HG03432 (cell line): ENCODE measurements at regions not wholly inside any gene's neighbourhood (a gene's known extent, or its start where the extent isn't known, plus 50 kb on each side); places are given as distances from the start of the nearest gene placed in this dataset.
A peak's percentile ranks its signal among the peaks of the same experiment; 100 is the strongest.
"Not testable (repeated sequence)": the region's sequence is repeated elsewhere in the genome, so short reads cannot be mapped to it uniquely, and the experiment has no call there.

Source experiments
- ATAC-seq: cut with Tn5 transposase; IDR thresholded peaks from one replicate; pipeline ENCODE4 v1.9.1; 2021; ENCODE audit warnings: mild to moderate bottlenecking, moderate library complexity; ENCODE audit not compliant: unreplicated experiment

DNA sequence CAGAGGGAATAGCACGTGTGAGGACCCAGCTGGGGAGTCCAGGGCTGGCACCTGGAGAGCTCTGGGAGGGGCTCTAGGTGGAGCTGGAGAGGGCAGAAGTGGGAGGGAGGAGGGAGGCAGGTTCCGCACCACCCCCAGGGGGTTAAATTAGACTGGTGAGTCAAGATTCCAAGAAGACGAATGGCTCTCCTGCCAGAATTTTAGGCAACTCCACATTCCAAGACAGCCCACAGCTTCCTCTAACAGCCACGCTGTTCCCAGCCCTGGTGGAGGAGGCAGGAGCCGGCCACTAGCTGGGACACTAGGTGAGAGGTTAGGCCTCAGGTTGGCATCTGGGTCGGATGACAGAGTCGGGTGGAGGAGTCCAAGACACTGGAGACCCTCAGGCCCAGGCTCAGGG, 60.2 kb downstream of the TFAP2C start:
- ATAC-seq = no peak

DNA sequence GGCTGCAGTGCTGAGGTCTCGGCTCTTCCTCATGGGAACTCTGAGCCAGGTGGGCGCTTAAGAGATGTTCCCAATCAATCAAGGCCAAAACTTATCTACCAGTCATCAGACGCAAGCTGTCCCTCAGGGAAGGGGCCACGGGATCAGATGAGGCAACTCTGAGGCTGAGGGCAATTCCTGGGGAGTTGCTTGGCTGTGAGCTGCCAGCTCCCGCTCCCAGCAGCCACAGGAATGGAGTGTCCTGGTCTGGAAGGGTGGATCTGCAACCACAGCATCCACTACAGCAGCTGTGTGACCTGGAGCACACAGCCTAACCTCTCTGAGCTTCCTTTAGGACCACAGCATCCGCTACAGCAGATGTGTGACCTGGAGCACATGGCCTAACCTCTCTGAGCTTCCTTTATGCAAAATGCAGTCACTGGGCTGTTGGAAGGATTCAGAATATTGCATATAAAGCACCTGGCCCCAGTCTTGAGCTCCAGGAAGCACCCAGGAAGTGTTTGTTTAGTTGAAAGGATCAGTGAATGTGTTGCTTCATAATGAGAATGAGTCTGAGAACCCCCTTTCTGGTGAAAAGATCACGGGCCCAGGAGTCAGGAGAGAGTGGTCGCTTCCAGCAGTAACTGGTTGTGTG, 60.9 kb downstream of the TFAP2C start:
- no peak for ATAC-seq

DNA sequence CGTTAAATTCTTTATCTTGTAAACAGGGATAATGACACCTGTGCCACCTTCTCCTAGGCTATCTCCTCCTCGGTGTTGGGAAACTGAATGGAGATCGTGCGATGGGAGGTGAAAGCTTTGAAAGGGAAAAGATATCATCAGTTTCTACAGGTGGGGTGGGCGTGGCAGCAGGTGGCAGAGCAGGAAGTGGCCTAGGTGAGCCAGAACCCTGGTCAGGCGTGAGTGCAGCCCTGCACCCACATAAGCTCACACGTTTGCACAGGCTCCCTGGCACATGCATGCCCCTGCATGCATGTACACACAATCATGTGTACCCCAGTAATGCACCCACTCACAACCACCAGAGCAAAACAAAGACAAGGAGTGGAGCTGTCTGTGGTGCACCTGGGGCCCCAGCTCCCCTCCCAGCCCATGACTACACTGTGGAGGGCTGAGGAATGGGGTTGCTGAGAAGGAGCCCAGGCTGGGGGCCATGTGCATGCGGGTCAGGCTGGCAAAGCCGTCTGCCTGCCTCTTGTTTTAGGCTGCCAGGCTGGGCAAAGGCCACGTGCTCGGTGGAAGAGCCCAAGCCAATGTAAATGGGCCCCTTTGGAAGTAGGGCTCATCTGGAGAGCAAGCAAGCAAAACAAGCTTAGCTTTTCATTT, 61.5 kb downstream of the TFAP2C start:
- no peak for ATAC-seq

DNA sequence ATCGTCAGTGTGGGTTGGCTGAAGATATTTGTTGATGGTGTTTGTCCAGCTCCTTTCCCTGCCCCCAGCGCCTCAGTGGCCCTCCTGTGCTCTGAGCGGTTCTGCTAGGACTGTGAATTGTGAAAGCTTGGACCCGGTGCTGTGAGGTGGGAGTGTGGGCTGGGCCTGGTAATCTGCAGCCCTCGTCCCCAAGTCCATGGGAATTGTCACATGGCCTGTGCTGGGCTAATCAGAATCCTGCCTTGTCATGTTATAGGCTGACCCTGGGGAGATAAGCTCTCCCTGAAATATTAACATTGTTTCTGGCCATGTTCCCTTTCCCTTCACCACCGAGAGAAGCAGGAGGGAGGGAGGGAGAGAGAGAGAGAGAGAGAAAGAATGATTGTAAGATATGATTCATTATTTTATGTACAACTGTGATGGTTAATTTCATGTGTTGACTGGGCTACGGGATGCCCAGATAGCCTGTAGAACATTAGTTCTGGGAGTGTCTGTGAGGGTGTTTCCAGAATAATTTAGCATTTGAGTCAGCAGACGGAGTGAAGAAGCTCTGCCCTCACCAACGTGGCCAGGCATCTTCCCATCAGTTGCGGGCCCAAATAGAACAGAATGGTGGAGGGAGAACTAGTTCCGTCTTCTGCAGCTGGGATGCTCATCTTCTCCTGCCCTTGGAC, 62.4 kb downstream of the TFAP2C start:
- ATAC-seq = no peak

DNA sequence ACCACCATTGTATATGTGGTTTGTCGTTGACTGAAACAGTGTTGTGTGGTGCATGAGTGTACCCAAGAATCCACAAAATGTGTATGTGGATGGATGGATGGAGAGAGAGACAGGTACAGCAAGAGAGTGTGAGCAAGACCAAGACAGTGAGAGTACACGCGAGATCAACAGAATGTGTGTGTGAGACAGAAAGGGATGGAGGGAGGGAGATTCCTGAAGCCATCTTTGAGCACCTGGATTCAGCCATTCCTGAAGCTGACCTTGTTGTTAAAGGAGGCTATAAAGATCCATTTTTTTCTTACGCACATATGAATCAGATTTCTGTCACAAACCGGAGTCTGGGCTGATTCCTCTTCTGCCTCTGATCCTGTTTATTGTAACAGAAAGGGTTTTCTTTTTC, 64.1 kb downstream of the TFAP2C start:
- no peak for ATAC-seq

DNA sequence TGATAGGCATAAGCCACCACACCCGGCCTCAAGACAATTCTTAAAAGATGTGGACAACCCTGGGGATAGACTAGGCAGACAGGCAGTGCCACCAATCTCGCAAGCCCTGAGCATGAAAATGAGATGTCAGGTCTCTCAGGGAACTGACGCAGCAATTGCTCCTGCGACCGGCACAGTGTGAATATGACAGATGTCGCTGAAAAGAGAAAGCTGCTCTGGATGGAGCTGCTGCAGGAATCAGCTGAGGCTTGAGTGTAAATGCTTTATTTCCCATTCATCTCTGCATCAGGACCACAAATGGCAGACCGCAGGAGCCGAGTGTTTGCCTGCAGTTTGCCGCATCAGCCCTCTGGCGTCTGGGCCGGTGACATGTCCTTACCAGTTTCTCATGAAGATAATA, 68.4 kb downstream of the TFAP2C start:
- no peak for ATAC-seq

DNA sequence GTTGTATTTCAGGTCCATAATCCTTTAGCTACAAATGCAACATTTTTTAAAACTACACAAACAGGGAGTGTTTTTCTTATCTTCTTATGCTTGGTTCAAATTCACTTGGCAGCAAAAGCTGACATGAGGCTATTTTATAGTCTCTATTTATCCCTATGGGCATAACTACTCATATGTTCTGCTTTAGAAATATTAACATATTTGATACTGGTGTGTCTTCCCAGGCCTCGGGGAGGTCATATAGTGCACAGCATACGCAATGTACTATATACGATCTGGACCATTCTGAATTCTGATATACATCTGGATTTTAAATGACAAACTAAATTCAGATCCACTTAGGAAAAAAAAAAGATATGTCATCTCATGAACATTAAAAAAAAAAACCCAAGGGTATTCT, 69.2 kb downstream of the TFAP2C start:
- ATAC-seq = no peak

DNA sequence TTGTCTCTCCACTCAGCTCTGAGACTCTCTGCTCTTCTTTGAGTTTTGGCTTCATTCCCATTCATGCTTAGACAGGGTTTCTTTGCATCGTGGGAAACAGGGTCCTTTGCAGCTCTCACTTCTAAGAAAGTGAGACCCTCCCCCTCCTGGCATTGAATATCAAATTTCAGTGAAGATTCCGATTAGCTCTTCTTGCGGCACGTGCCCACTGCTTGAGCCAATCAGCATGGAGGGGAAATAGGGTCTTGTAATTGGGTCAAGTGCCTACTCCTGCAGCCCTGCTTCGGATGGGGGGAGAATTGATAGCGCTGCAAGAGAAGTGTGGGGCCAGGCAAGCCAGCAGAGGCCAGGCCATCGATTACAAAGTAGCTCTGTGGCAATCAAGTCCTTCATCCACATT, 69.6 kb downstream of the TFAP2C start:
- no peak for ATAC-seq

DNA sequence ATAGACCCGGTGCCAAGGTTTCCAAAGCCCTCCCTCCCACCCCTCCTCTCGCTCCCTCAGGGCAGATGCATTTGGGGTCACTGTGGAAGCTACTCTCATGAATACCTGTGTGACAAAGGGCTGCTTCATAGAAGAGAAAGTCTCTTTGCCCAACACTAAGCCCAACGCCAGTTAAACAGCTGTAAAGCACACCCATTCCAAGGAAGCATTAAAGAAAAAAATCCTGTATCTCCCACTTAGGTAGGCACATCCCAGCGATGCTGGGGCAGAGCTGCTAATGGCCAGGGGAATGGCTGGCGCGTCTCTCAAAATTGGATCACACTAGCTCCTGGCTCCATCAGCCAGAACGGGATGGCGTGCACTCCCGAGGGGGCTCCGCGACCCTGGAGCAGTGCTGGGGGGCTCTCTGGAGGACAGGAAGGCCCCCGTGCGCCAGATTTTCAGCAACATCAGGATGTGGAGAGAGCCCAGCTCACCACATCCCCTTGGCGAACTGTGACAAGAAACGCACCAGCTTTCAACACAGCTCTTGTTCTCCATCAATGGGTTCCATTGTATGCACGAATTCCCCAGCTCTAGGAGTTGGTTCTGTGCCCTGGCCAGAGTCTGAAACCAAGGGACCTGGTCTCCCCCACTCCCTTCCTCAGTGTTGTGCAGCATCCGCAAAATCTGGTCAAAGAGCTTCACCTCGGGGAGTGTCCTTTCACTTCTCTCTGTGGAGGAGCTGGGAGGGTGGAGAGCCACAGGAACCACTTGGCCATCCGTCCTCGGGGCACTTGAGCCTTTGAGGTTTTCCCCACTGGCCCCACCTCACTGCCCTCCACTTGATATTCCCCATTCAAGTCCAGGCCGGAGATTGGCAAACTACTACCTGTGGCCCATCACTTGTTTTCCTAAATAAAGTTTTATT, 74.1 kb downstream of the TFAP2C start:
- no peak for ATAC-seq

DNA sequence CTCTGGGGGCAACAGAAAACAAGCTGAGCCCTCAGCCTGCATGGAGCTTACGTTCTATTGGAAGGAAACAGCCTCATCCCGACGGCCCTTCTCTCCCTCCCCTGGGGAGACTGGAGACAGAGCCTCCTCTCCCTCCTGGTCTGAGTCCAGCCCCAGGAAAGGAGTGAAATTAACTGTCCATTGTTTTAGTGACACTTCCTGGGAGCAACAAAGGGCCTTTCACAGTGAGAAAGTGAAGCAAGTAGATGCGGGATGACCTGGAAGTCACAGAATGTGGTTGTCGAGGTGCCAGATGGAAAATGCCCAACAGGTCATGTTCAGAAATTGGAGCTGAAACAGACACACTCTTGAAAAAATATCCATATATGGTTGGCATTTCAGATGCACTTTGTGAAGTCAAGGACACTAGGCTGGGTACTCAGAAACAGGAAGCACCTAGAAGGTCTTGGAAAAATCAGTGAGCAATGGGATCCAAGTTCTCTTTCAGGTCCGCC, 77.8 kb downstream of the TFAP2C start:
- no peak for ATAC-seq

DNA sequence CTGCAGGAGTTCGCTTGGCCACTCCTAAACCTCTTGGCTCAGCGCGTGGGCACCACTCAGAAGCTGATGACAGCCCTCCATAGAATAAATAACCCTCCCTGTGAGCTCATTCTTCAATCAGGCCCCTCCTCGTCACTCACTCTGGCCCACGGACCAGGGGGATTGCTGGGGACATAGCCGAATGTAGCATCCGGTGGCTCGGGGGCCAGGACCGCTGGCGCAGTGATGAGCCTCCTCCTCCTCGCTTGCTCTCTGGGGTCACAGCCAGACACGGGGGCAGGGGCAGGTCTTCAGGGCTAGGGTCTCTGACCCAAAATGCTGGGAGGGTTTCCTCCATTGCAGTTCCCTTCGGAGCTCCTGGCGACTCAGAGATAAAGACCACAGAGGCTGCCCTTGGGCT, 79.9 kb downstream of the TFAP2C start:
- no peak for ATAC-seq

DNA sequence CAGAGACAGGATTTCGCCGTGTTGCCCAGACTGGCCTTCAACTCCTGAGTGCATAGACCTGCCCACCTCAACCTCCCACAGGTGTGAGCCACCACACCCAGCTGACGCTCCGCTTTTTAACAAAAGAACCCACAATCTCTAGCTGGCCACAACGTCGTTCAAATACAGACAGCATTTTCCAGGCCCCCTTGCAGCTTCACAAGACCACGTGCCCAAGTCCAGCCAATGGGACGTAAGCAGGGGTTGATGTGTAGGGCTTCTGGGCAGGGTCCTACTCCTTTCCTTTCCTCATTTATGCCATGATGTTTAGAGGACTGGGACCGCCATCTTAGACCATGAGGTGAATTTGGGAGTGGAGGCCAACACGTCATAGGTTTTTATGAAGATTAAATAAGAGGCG, 81.0 kb downstream of the TFAP2C start:
- no peak for ATAC-seq

DNA sequence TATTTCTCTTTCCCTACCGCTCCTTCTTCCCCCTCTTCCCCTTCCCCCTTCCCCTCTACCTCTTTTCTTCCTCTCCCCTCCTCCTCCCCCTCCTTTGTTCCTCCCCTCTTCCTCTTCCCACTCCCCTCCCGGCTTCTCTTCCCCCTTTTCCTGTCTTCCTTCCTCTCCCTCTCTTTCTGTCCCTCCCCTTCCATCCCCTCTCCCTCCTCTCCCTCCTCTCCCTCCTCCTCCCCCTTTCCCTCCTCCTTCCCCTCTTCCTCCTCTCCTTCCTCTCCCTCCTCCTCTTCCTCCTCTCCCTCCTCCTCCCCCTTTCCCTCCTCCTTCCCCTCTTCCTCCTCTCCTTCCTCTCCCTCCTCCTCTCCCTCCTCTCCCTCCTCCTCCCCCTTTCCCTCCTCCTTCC, 81.5 kb downstream of the TFAP2C start:
- ATAC-seq = not testable (repeated sequence)

DNA sequence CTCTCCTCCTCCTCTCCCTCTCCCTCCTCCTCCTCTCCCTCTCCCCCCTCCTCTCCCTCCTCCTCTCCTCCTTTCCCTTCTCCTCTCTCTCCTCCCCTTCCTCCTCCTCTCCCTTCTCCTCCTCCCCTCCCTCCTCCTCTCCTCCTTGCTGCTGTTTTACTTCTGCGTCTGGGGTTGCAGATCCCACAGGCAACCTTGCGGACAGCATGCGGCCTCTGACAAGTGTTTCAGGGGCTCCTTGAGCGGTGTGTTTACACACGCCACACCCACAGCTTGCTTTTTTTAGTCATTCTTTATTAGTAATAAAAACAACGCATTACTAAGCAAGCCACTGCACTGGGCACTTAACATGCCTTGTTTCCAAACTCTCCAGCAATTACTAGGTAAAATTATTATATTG, 81.9 kb downstream of the TFAP2C start:
- ATAC-seq = no peak

DNA sequence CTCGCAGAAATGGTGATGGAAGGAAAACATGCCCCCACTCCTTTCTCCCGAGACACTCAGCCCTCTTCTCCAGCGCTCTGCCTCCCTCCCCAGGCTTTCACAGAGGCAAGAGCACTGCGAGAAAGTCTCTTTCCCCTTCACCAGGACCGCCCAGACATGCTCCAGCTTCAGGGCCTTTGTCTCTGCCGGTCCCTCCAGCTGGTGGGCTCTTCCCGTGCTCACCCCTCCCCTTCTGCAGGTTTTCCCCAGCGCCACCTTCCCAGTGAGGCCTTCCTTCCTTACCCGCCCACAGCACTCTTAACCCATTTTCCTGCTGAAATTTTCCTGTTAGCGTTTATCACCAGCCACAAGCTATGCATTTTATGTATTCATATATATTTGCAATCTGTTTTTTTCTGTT, 86.2 kb downstream of the TFAP2C start:
- ATAC-seq = no peak

DNA sequence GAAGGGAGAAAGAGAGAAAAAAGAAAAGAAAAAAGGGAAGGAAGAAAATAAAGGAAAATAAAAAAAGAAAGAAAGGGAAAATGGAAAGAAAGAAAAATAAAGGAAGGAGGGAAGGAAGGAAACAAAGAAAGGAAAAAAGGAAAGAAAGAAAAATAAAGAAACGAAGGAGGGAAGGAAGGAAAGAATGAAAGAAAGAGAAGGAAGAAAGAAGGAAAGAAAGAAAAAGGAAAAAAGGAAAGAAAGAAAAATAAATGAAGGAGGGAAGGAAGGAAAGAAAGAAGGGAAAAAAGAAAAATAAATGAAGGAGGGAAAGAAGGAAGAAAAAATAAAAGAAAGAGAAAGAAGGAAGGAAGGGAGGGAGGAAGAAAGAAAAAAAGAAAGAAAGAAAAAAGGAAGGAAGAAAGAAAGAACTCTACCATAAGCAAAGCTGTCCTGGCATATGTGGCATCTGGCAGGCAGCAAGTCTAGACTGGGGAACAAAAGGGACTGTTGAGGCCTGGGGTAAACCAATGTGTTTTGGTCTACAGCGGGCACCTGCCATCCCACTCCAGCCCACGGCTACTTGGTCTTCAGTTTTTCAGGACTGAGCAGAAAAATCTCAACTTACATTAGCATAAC, 86.9 kb downstream of the TFAP2C start:
- no peak for ATAC-seq

DNA sequence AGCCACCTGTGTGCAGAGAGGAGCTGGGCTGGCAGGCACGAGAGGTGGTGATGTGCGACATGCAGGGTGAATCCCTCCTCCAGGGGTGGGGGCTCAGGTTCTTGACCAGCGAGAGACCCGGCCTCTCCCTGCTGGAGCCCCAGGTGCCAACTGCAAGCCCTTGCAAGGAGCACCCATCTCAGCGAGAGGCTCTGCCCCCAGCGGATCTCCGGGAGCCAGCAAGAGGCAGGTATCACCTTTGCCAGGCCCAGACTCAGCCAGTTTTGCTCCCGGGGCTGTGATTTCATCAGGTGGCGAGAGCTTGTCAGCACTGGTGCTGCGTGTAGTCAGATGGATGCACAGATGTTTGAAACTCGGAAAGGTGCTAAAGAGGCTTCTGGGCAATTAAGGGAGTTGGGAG, 87.7 kb downstream of the TFAP2C start:
- no peak for ATAC-seq

DNA sequence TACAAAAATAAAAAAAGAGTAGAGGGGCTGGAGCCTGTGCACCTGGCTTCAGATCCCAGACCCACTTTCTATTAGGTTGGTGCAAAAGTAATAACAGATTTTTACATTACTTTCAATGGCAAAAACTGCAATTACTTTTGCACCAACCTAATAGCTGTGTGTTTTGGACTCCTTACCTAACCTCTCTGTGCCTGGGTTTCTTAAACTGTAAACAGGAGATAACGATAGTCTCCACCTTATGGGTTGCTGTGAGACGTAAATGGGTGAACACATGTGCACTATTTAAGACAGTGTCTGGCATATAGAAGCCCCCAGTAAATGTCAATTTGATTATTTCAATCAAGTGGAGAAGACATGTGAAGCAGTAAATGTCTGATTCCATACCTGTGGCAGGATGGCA, 89.7 kb downstream of the TFAP2C start:
- no peak for ATAC-seq

DNA sequence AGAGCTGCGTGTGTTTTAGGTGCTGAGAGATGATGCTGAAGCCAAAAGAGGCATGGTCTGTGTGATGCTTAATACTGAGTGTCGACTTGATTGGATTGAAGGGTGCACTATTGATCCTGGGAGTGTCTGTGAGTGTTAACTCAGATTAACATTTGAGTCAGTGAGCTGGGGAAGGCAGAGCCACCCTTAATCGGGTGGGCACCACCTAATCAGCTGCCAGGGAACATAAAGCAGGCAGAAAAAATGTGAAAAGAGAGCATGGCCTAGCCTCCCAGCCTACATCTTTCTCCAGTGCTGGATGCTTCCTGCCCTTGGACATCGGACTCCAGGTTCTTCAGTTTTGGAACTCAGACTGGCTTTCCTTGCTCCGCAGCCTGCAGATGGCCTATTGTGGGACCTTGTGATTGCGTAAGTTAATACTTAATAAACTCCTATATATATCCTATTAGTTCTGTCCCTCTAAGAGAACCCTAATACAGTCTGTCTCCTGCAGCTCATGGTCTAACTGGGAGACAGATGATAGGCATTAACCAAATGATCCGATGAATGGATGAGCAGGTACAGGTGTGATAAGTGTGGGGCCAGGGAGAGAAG, 91.6 kb downstream of the TFAP2C start:
- no peak for ATAC-seq

DNA sequence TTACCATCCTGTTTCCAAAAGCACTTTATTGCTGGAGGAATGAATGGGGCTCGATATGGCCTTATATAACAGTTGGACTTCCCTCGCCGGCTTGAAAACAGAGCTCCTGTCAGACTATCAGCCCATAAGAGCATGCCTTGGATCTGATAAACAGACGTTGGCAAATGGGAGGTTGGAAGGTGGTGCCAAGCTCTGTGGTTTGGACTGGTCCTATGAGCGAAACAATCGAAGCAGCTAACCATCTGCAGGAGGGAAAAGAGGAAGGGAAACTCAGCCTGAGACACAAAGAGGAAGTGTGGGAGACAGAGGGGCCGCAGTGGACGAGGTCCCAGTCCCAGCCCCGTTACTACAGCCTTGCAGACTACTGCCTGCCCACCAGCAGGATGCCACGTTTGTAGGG, 92.9 kb downstream of the TFAP2C start:
- peak; percentile 50 for ATAC-seq
